ENCODE measurements at regions not wholly inside any gene's neighbourhood (a gene's known extent, or its start where the extent isn't known, plus 50 kb on each side); places are given as distances from the start of the nearest gene placed in this dataset.

DNA sequence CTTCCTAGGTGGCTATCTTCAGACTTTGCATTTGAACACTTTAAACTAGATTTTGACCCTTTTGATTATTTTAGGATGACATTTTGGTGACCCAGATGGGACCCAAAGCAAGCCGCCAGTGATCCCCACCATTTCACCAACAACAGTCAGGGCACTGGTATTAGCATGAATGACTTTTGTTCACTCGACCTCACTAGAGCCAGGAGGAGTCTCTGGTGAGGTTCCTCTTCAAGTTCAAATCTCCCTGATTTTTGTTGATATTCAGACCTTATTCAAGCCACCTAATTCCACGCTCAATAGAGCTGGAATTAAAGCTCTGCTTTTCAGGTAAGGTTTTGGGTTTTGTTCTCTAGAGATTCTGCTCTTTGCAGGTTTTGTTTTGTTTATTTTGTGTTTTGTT, 202.3 kb downstream of the MREG start:
- no peak for DNase-seq
- no peak for ATAC-seq
- TF ChIP-seq, protein P1, sequence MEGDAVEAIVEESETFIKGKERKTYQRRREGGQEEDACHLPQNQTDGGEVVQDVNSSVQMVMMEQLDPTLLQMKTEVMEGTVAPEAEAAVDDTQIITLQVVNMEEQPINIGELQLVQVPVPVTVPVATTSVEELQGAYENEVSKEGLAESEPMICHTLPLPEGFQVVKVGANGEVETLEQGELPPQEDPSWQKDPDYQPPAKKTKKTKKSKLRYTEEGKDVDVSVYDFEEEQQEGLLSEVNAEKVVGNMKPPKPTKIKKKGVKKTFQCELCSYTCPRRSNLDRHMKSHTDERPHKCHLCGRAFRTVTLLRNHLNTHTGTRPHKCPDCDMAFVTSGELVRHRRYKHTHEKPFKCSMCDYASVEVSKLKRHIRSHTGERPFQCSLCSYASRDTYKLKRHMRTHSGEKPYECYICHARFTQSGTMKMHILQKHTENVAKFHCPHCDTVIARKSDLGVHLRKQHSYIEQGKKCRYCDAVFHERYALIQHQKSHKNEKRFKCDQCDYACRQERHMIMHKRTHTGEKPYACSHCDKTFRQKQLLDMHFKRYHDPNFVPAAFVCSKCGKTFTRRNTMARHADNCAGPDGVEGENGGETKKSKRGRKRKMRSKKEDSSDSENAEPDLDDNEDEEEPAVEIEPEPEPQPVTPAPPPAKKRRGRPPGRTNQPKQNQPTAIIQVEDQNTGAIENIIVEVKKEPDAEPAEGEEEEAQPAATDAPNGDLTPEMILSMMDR (IDR thresholded peaks at IDR 0.05): no peak
- no peak for TF ChIP-seq POLR2A (IDR thresholded peaks at IDR 0.05)
- Histone ChIP-seq H3K4me1 (no peaks in the 10 kb centered on the region), H3K36me3 (replicated peaks in 1 of 2; ENCODE audit: insufficient read depth in 1 of 2, low read depth in 2 of 2) (no peaks in the 10 kb centered on the region), H3K4me3 (no peak overlapping the region), H3K27ac (no peak overlapping the region), H3K9me3 (no peaks in the 10 kb centered on the region), H3K27me3 (no peaks in the 10 kb centered on the region)
- intact Hi-C loops (cut with DNase I): no loop called here
- 64 to 82% methylated on average over 3 of the region's 3 CpGs for WGBS, 2 donors

DNA sequence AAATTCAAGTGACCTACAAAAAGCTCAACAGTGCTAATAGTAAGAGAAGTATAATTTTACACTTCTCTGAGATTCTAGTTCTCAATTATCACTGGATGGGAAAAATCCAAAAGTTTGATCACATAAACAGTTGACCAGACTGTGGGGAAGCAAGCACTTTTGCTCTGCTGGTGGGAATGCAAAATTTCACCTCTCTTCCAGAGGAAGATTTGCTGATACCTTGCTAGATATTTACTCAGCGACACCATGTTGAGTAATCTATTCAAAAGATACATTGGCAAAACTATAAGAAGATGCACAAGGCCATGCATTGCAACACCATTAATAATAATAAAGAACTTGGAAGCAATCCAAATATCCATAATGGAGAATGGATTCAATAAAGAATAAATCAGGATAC, 204.4 kb downstream of the MREG start:
- no peaks in the 10 kb centered on the region for H3K27me3 ChIP-seq
- H3K9me3 ChIP-seq: no peaks in the 10 kb centered on the region
- H3K27ac ChIP-seq: no peak overlapping the region
- no peaks in the 10 kb centered on the region for H3K4me1 ChIP-seq
- DNase-seq (no peak), ATAC-seq (no peak)
- WGBS, 2 donors: 65 to 79% methylated on average over 1 of the region's 1 CpG
- no peaks in the 10 kb centered on the region for H3K36me3 ChIP-seq (replicated peaks in 1 of 2; ENCODE audit: insufficient read depth in 1 of 2, low read depth in 2 of 2)
- TF ChIP-seq, protein P1 (IDR thresholded peaks at IDR 0.05): no peak
- TF ChIP-seq POLR2A (IDR thresholded peaks at IDR 0.05): no peak
- intact Hi-C loops (cut with DNase I): no loop called here
- no peak overlapping the region for H3K4me3 ChIP-seq

DNA sequence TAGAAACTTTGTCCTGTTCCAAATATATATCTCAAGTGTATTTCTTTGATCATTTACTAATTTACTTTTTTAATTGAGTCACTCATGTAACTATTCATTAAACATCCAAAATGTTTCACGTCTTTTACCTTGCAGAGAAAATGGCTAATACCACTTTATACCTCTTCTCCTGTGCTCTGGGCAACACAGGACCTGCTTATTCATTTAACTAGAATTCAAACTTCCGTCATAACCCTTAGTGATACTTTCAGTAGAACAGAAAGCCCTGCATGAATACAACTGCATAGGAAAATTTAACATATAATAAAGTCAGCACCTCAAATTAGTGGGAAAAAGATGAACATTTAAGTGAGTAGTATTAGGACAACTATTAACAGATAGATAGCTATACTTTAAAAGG, 205.2 kb downstream of the MREG start:
- no peak overlapping the region for H3K27ac ChIP-seq
- no peak for DNase-seq
- no peaks in the 10 kb centered on the region for H3K4me1 ChIP-seq
- no peak for TF ChIP-seq POLR2A (IDR thresholded peaks at IDR 0.05)
- TF ChIP-seq, protein P1 (IDR thresholded peaks at IDR 0.05): no peak
- H3K9me3 ChIP-seq: no peaks in the 10 kb centered on the region
- H3K27me3 ChIP-seq: no peaks in the 10 kb centered on the region
- H3K4me3 ChIP-seq: no peak overlapping the region
- ATAC-seq: no peak
- intact Hi-C loops (cut with DNase I): no loop called here
- no peaks in the 10 kb centered on the region for H3K36me3 ChIP-seq (replicated peaks in 1 of 2; ENCODE audit: insufficient read depth in 1 of 2, low read depth in 2 of 2)
- 54 to 58% methylated on average over 2 of the region's 2 CpGs for WGBS, 2 donors

DNA sequence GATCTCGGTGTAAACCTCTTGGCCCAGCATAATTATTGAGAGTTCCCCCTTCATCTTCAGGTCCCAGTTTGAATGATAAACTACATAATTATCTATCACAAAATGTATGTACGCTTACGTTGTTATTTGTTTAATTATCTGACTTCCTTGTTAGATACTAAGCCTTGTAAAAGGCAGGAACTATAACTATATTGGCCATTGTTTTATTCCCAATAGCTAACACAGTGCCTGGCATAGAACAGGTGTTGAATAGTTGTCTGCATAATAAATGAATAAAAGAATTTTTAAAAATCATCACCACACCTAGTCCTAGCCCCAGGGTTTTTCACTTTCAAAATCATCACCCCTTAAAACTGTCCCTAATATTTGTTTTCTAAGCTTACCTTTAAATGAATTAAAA, 207.9 kb downstream of the MREG start:
- H3K4me3 ChIP-seq: no peak overlapping the region
- no peaks in the 10 kb centered on the region for H3K27me3 ChIP-seq
- ATAC-seq (no peak), DNase-seq (no peak)
- H3K4me1 ChIP-seq: no peaks in the 10 kb centered on the region
- TF ChIP-seq POLR2A (IDR thresholded peaks at IDR 0.05): no peak
- TF ChIP-seq, protein P1 (IDR thresholded peaks at IDR 0.05): no peak
- 48 to 52% methylated on average over 3 of the region's 3 CpGs for whole genome bisulfite sequencing, 2 donors
- intact Hi-C loops (cut with DNase I): no loop called here
- no peak overlapping the region for H3K27ac ChIP-seq
- no peaks in the 10 kb centered on the region for H3K36me3 ChIP-seq (replicated peaks in 1 of 2; ENCODE audit: insufficient read depth in 1 of 2, low read depth in 2 of 2)
- H3K9me3 ChIP-seq: no peaks in the 10 kb centered on the region

DNA sequence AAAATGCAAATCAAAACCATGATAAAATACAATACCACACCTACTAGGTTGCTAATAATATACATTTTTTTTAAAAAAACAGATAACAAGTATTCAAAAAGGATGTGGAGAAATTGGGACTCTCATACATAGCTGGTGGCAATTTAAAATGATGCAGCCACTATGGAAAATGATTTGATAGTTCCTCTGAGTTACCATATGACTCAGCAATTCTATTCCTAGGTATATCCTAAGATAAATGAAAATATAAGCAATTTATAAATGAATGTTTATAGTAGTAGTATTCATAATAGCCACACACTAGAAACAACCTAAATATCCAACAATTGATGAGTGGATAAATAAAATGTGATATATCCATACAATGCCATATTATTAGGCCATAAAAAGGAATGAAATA, 210.2 kb downstream of the MREG start:
- no peaks in the 10 kb centered on the region for H3K36me3 ChIP-seq (replicated peaks in 1 of 2; ENCODE audit: insufficient read depth in 1 of 2, low read depth in 2 of 2)
- no peaks in the 10 kb centered on the region for H3K9me3 ChIP-seq
- DNase-seq (no peak), ATAC-seq (no peak)
- intact Hi-C loops (cut with DNase I): no loop called here
- no peak overlapping the region for H3K4me3 ChIP-seq
- H3K4me1 ChIP-seq: no peaks in the 10 kb centered on the region
- H3K27me3 ChIP-seq: no peaks in the 10 kb centered on the region
- TF ChIP-seq, protein P1 (IDR thresholded peaks at IDR 0.05): no peak
- TF ChIP-seq POLR2A (IDR thresholded peaks at IDR 0.05): no peak
- H3K27ac ChIP-seq: no peak overlapping the region

Data from body of pancreas (tissue), 4 donors.